GM12892 (cell line): ENCODE measurements at regions not wholly inside any gene's neighbourhood (a gene's known extent, or its start where the extent isn't known, plus 50 kb on each side); places are given as distances from the start of the nearest gene placed in this dataset.

Experiments used
- DNase-seq: peaks from one replicate; pipeline ENCODE4 v3.0.0; 2011; ENCODE audit not compliant: insufficient read length
- FAIRE-seq: peaks from 2 replicates; lab custom pipeline; 2011; peaks lifted over from hg19 to GRCh38; lab: Jason Lieb, UNC
- POLR2A ChIP-seq: IDR thresholded peaks from 2 replicates; pipeline ENCODE4 v1.6.1; 2011; ENCODE audit warnings: low read depth, low read length, control low read depth
- POLR2AphosphoS5 ChIP-seq: IDR thresholded peaks from 2 replicates; pipeline ENCODE4 v1.6.1; 2011; ENCODE audit warnings: low read depth, low read length, control low read depth
- TAF1 ChIP-seq: IDR thresholded peaks from 2 replicates; pipeline ENCODE4 v1.6.1; 2011; ENCODE audit warnings: low read depth, mild to moderate bottlenecking, control low read depth, low read length, borderline replicate concordance

GRCh38 chr2:120832296-120833070 lies 96.8 kb downstream of the GLI2 start:
- no peak for TF ChIP-seq POLR2A
- no peak for TF ChIP-seq TAF1
- FAIRE-seq (no peak), DNase-seq (no peak)

DNA sequence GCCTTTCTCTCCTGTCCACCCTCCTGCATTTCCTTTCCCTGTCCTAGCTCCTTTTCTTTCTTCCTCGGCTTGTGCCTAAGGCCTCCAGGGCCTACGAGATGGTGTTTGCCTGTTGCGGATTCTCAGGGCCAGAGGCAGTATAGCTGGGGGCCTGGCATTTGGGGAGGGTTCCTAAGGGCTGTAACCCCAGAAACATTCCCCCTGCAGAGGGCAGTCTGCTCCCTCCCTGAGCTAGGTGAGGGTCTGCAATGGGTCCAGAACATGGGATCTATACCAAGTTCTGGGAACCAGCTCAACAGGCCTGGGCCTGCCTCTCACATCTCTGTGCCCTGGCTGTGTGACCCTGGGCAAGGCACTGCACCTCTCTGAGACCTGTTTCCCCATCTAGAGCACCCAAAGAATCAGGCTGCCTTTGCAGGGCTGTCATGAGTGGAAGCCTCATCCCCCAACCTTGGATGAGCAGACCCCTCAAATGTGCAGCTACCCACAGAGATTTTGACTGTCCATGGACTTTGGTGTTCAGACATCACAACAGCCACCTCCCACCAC lies 97.5 kb downstream of the GLI2 start:
- TF ChIP-seq POLR2AphosphoS5: no peak
- TF ChIP-seq POLR2A: no peak
- TF ChIP-seq TAF1: no peak
- FAIRE-seq: no peak
- DNase-seq: no peak

- FAIRE-seq: no peak
- DNase-seq: no peak
- TF ChIP-seq POLR2A (no peak), POLR2AphosphoS5 (no peak), TAF1 (no peak)
Measured at GRCh38 chr2:120834206-120834605, 98.5 kb downstream of the GLI2 start.

GRCh38 chr2:120836281-120836680 lies 100.6 kb downstream of the GLI2 start:
- FAIRE-seq (no peak), DNase-seq (no peak)
- TF ChIP-seq POLR2AphosphoS5 (no peak), POLR2A (no peak), TAF1 (no peak)

DNA sequence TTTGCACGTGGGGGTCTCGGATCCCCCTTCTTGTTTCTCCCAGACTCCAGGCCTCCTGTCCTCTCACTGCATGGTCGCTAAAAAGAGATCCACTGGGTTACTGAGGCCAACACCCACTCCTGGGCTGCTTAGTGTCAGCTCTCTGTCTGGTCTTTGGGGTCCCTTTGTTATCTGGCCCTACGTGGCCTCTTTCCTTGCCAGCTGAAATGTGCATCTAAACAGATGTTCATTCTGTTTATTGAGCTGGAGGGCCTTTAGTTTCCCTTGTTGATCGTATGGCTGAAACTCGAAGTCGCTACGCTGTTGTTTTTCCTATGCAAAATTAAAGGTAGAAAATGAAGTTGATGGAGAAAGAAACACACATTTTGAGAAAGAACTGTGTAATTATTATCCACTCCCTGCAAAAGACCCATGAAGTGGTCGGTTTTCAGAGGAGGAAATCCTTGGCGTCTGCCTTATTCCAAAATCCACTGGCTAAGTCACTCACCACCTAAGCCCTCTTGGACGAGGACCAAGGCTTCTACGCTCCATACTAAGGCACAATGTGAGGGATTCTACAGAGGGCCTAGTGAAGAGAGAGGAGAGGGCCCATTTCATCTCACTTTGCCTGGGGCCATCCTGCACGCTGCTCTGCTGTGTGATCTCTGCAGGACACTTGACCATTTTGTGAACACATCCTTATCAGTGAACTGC lies 105.3 kb downstream of the GLI2 start:
- no peak for FAIRE-seq
- TF ChIP-seq TAF1 (no peak), POLR2A (no peak), POLR2AphosphoS5 (no peak)

DNA sequence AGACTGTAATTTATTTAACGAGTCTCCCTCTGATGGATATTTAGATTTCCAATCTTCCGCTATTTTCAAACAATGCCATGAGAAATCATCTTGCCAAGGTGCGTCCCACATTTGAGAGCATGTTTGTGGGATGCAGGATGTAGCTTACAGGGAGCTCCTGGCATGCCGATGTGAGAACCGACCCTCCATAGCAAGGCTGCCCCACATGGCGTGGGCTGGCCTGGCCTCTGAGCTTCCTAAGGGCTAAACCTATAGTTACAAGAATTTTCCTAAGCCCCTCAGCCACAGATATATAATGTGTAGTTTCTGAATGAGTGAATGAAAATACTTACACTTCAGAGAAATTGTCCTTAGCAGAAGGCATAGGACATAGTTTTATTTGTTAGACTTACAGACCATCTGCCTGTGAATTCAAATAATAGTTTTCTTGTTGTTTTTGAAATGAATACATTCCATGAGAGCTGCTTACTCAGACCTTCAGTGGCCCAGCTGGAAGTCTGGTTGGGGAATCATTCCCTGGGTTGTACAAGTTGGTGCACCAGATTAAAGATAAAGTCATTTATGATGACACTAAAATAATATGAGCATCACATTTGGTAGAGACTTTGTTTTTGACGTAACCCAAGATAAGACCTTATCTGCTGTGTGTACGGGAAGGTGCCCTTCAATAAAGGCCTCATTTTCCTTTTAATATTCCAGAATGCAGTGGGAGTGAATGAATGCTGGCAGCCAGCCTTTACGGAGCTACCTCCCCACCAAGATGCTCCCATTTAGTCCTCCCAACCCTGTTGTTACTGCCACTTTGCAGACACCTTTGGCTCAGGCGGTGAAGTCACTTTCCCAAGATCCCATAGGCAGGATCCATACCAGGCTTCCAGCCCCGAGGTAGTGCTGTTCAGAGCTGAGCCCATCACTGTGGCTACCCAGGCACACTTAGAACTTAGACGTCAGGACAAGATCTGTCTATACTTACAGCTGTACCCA lies 107.1 kb downstream of the GLI2 start:
- TF ChIP-seq TAF1 (no peak), POLR2AphosphoS5 (no peak), POLR2A (no peak)
- FAIRE-seq: no peak
- DNase-seq: no peak

More for the DNA sequence above, 105.3 kb downstream of the GLI2 start:
- no peak for DNase-seq

DNA sequence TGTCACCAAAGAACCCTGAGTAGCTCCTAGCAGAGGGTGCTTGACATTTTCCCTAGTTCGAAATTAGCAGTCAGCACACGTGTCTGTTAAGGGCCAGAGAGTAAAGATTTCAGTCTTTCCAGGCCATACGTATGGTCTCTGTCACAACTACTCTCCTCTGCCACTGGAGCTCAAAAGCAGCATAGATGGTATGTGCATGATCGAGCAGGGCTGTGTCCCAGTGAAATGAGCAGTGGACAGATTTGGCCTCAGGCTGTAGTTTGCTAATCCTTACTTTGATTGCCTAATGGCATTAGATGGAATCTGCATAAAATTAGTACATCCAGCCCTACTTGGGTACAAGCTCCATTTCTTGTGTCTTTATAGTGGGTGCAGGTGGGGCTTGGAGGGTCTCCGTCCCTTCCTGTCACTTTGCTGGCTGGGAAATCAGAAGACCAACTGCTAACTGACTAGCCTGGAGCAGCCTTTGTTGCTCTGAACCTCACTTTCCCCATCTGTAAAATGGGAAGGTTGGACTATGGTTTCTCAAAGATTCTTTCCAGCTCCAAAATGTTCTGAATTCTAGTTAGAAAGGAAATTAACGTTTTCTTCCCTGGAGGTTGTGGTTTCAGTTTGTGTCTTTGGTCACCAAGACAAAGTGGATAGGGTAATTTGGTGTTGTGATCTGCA lies 108.5 kb downstream of the GLI2 start:
- TF ChIP-seq POLR2AphosphoS5 (no peak), POLR2A (no peak), TAF1 (no peak)
- DNase-seq (no peak), FAIRE-seq (no peak)

DNA sequence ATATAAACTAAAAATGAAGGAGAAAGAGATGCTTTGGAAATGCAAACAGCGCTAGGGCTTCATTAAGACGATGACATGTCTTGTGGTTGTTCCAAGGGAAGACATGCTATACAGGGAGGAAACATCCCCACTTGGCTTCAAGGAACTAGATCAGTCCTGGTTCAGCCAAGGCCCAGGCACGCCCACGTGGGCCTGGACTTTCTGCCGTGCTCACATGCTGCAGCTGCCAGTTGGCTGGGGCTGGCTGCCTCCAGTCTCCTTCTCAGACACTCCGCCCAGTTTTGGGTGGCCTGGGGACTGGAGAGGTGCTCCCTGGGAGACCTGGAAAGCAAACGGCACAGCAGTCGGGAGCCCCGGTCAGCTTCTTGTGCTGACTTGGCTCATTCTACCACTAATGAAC lies 109.6 kb downstream of the GLI2 start:
- TF ChIP-seq POLR2AphosphoS5: no peak
- TF ChIP-seq POLR2A: no peak
- no peak for TF ChIP-seq TAF1
- FAIRE-seq (no peak), DNase-seq (no peak)

DNA sequence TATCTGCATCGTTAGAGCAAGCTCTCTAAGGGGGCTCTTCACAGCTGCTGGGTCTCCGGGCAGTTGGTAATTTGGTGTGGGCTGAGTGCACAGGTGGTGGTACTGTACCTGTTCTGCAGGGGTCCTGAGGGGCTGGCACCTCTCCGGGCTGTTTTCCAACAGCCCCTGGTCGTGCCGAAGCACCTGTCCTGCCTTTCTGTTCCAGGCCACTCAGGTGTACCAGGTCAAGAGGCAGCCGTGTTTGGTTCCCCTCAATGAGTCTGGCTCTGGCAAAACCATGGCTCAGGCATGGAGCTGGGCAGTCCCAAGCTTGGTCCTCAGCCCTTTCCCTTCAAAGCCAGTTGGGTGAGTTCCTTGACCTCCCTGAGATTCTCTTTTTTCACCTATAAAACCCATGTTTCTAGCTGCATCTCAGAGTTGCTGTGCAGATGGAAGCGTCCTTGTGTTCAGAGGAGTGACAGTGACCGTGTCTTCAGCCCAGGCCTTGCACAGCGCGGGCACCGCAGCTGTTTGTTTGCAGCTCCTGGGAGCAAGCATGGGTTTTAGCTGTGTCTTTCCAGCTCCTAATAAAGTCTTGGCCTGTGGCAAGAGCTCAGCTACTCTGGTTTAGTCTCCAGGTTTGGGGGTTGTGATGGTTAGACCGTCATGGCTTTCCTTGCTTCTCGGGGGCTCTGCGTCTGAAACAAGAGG lies 110.9 kb downstream of the GLI2 start:
- TF ChIP-seq POLR2A (no peak), TAF1 (no peak), POLR2AphosphoS5 (no peak)
- DNase-seq: no peak
- FAIRE-seq: no peak
